DMS114 treated with DMSO at 0.1 percent for 48 hours (cell line): ENCODE measurements at regions not wholly inside any gene's neighbourhood (a gene's known extent, or its start where the extent isn't known, plus 50 kb on each side); places are given as distances from the start of the nearest gene placed in this dataset.
A peak's percentile ranks its signal among the peaks of the same experiment; 100 is the strongest.
"Not testable (repeated sequence)": the region's sequence is repeated elsewhere in the genome, so short reads cannot be mapped to it uniquely, and the experiment has no call there.

Source experiments
- DNase-seq: peaks from one replicate; lab custom pipeline; 2025; ENCODE audit not compliant: unreplicated experiment; lab: John Stamatoyannopoulos, UW

GRCh38 chr2:133871545-133872209 is 303.4 kb upstream of the NCKAP5 start:
- no peak for DNase-seq

GRCh38 chr2:133878326-133878725 is 310.1 kb upstream of the NCKAP5 start:
- DNase-seq = no peak

- DNase-seq = no peak
These were observed 311.4 kb upstream of the NCKAP5 start for GRCh38 chr2:133879703-133880102.

GRCh38 chr2:133882159-133882558 is 313.9 kb upstream of the NCKAP5 start:
- not testable (repeated sequence) for DNase-seq

- no peak for DNase-seq
These were observed 316.6 kb upstream of the NCKAP5 start for GRCh38 chr2:133884739-133885381.

GRCh38 chr2:133885847-133886246 is 317.6 kb upstream of the NCKAP5 start:
- DNase-seq = no peak

- peak; percentile 9 for DNase-seq
These were observed 318.7 kb upstream of the NCKAP5 start for GRCh38 chr2:133886735-133887675.

GRCh38 chr2:133887676-133888040 is 319.4 kb upstream of the NCKAP5 start:
- no peak for DNase-seq

GRCh38 chr2:133888107-133888506 is 319.8 kb upstream of the NCKAP5 start:
- no peak for DNase-seq

GRCh38 chr2:133888621-133889219 is 320.5 kb upstream of the NCKAP5 start:
- DNase-seq = no peak

- DNase-seq = no peak
These were observed 324.2 kb upstream of the NCKAP5 start for GRCh38 chr2:133892352-133892913.

GRCh38 chr2:133894429-133894828 is 326.2 kb upstream of the NCKAP5 start:
- no peak for DNase-seq

- DNase-seq = not testable (repeated sequence)
These were observed 329.6 kb upstream of the NCKAP5 start for GRCh38 chr2:133897838-133898237.

- no peak for DNase-seq
These were observed 332.6 kb upstream of the NCKAP5 start for GRCh38 chr2:133900909-133901308.

GRCh38 chr2:133906396-133906795 is 338.1 kb upstream of the NCKAP5 start:
- no peak for DNase-seq

- DNase-seq = no peak
These were observed 338.7 kb upstream of the NCKAP5 start for GRCh38 chr2:133906926-133907325.

- DNase-seq = no peak
These were observed 339.9 kb upstream of the NCKAP5 start for GRCh38 chr2:133908171-133908570.

- no peak for DNase-seq
These were observed 335.7 kb upstream of the MGAT5 start for GRCh38 chr2:133918141-133918540.

- DNase-seq = no peak
These were observed 334.6 kb upstream of the MGAT5 start for GRCh38 chr2:133919285-133919684.

GRCh38 chr2:133927894-133928293 is 326.0 kb upstream of the MGAT5 start:
- no peak for DNase-seq

- no peak for DNase-seq
These were observed 317.8 kb upstream of the MGAT5 start for GRCh38 chr2:133936096-133936495.
